GM18517 (cell line): ENCODE measurements at regions not wholly inside any gene's neighbourhood (a gene's known extent, or its start where the extent isn't known, plus 50 kb on each side); places are given as distances from the start of the nearest gene placed in this dataset.
A peak's percentile ranks its signal among the peaks of the same experiment; 100 is the strongest.
"Not testable (repeated sequence)": the region's sequence is repeated elsewhere in the genome, so short reads cannot be mapped to it uniquely, and the experiment has no call there.

Source experiments
- ATAC-seq: cut with Tn5 transposase; IDR thresholded peaks from one replicate; pipeline ENCODE4 v1.9.1; 2021; ENCODE audit warnings: mild to moderate bottlenecking, moderate library complexity; ENCODE audit not compliant: unreplicated experiment

GRCh38 chrX:39427492-39427891 is 626.2 kb downstream of the MID1IP1 start:
- ATAC-seq = no peak

GRCh38 chrX:39427906-39428305 is 626.6 kb downstream of the MID1IP1 start:
- no peak for ATAC-seq

- no peak for ATAC-seq
Measured at GRCh38 chrX:39430551-39430950, 629.3 kb downstream of the MID1IP1 start.

- no peak for ATAC-seq
Measured at GRCh38 chrX:39431893-39432292, 630.6 kb downstream of the MID1IP1 start.

GRCh38 chrX:39434671-39435070 is 633.4 kb downstream of the MID1IP1 start:
- ATAC-seq = not testable (repeated sequence)

- not testable (repeated sequence) for ATAC-seq
Measured at GRCh38 chrX:39436538-39436937, 635.3 kb downstream of the MID1IP1 start.

GRCh38 chrX:39437670-39438441 is 636.6 kb downstream of the MID1IP1 start:
- ATAC-seq = no peak

GRCh38 chrX:39438603-39439602 is 637.6 kb downstream of the MID1IP1 start:
- ATAC-seq = no peak

- peak; percentile 84 for ATAC-seq
Measured at GRCh38 chrX:39439906-39440798, 638.9 kb downstream of the MID1IP1 start.

- peak; percentile 23 for ATAC-seq
Measured at GRCh38 chrX:39440799-39441284, 639.6 kb downstream of the MID1IP1 start.

GRCh38 chrX:39442332-39442731 is 641.1 kb downstream of the MID1IP1 start:
- no peak for ATAC-seq

- no peak for ATAC-seq
Measured at GRCh38 chrX:39443240-39443639, 642.0 kb downstream of the MID1IP1 start.

GRCh38 chrX:39445336-39445735 is 644.1 kb downstream of the MID1IP1 start:
- no peak for ATAC-seq

- ATAC-seq = no peak
Measured at GRCh38 chrX:39449352-39449751, 648.1 kb downstream of the MID1IP1 start.

- ATAC-seq = no peak
Measured at GRCh38 chrX:39450234-39450977, 647.4 kb downstream of the BCOR start.

GRCh38 chrX:39451046-39451445 is 646.7 kb downstream of the BCOR start:
- ATAC-seq = no peak

- no peak for ATAC-seq
Measured at GRCh38 chrX:39452401-39452800, 645.4 kb downstream of the BCOR start.

GRCh38 chrX:39453889-39454621 is 643.7 kb downstream of the BCOR start:
- no peak for ATAC-seq
